Stimulated activated naive CD4-positive, alpha-beta T cell (primary cell): ENCODE measurements at regions not wholly inside any gene's neighbourhood (a gene's known extent, or its start where the extent isn't known, plus 50 kb on each side); places are given as distances from the start of the nearest gene placed in this dataset.
"Not testable (repeated sequence)": the region's sequence is repeated elsewhere in the genome, so short reads cannot be mapped to it uniquely, and the experiment has no call there.

Experiments
- DNase-seq, 6 experiments: peaks; one replicate each; lab custom pipeline; 2025; lab: John Stamatoyannopoulos, UW

DNA sequence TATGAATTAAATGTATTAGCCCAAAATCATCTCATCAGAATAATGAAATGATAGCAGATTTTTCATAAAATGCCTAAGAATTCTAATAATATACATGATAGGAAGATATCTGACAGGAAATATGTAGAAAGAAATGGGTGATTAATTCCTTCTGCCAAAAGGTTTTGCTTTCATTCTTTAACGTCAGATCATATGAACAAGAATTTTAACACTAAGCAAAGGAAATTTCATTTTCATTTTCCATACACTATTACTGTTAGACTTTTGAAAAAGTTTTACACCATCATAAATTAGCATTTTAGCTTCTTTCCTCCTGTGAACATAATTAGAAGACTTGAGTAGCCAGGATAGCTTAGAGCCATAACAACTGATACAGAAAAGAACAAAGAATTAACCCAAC is 1099.9 kb downstream of the NSUN3 start:
- no peak for DNase-seq

GRCh38 chr3:95167748-95168147 is 1104.9 kb downstream of the NSUN3 start:
- no peak for DNase-seq

GRCh38 chr3:95168526-95168925 is 1105.7 kb downstream of the NSUN3 start:
- no peak for DNase-seq

DNA sequence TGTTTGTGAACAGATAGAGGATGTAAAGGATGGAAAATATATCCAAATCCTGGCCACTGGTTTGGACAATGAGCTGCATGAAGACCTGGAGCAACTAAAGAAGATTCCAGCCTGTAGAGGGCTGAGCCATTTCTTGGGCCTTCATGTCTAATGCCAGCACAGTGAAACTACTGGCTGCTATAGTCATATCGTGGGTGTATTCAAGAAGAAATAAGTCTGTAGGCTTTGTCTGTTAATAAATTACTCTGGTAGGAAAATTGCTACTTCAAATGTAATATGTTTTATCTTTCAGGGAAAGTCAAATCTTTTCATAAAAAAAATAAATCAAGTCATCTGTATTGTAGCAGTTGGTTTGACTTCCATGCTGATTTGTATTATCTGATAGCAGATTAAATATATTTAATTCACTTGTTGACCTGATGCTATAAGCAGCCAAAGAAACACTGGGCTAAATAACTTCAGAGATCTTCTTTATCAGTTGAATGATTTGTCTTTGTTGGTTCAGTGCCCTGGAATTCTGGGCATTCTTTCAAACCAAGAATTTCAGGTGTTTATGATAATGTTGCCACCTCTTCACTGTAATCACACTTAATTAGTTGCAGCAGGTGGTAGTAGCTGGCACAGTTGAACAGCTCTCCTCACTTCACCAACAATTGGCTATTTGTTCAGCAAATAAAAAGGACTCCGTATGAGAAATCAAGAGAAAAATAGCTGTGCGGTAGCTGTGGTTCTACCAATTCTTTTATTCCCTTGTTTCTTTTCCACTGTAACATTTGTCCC is 1109.5 kb downstream of the NSUN3 start:
- no peak for DNase-seq

DNA sequence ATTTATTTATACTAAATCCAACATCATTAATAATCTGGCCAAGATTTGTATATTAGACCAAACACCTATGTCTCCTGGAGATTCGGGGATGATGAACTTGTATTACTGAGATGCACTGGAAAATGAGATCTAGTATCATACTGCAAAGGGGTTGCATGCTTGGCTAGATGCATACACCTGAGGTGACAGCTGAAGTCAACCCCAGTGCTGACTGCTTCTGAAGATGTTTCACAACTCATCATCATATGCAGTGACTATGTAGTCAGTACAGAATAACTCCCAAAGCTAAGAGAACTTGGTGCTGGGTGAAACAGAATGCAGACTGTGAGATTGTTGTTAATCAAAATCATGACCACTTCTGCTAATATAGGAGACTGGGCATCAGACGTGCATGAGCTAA is 1114.2 kb downstream of the NSUN3 start:
- no peak for DNase-seq

- no peak for DNase-seq
These were observed 1121.2 kb downstream of the NSUN3 start for GRCh38 chr3:95184038-95184437.

DNA sequence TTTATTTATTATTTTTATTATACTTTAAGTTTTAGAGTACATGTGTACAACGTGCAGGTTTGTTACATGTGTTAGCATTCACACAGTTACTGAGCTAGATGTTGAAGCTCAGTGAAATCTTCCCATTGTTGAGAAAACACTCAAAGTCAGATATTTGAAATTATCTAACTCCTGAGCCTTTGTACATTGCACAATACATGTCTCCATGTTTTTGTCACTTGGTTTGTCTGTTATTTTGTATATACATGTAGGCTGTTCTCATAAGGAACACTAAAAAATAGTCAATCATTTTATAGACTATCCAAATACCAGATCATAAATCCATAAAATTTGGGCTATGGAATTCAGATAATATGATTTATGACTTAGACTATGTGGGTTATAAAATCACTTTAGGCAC is 1126.5 kb downstream of the NSUN3 start:
- no peak for DNase-seq

- no peak for DNase-seq
These were observed 1134.8 kb downstream of the NSUN3 start for GRCh38 chr3:95197661-95198060.

DNA sequence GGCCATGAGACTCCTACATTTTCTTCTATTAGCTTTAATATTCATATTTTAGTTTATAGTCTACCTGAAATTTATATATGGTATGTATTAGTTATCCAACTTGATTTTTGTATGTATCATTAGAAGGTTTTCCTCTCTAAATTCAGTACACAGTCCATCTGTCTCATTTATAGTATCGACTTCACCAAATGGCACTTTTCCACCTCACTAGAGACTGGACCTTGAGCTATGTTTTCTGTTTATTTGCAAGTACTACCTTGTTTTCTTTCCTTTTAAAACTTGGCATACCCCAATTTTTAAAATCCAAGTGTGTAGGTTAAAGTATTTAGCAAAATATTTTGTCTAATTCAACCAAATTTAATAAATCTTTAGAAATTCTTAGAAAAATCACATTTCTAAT is 1137.5 kb downstream of the NSUN3 start:
- no peak for DNase-seq

- no peak for DNase-seq
These were observed 1148.0 kb downstream of the NSUN3 start for GRCh38 chr3:95210878-95211277.

- no peak for DNase-seq
These were observed 1149.3 kb downstream of the NSUN3 start for GRCh38 chr3:95212117-95212516.

GRCh38 chr3:95215437-95215957 is 1152.6 kb downstream of the NSUN3 start:
- DNase-seq, result no peak

DNA sequence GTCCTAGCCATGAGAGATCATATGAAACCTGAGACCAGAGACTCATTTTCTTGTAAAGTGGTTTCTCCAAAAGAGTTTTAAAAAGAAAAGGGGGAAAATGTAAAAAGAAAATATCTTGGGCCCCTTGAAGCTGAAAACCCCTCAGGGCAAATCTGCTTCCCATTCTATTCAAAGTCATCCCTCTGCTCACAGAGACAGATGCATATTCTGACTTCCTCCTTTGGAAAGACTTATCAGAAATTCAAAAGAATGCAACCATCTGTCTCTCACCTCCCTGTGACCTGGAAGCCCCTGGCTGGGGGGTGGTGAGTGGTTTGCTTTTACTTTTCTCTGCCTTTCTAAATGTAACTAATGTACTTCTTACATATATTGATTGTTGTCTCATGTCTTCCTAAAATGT is 1154.8 kb downstream of the NSUN3 start:
- DNase-seq, result no peak

- DNase-seq, result no peak
These were observed 1155.6 kb downstream of the NSUN3 start for GRCh38 chr3:95218484-95218883.

DNA sequence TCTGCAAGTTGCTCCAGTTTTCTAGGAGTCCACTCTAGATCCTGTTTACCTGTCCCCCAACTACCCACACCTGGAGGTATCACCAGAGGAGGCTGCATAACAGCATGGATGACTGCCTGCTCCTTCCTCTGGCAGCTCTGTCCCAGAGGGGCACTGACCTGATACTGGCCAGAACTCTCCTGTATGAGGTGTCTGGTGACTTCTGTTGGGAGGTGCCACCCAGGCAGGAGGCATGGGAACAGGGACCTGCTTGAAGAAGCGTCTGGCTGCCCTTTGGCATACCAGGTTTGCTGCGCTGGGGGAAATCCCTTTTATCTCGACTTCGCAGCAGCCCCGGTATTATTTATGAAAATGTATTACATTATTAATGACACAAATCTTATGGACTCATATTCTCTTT is 1163.6 kb downstream of the NSUN3 start:
- no peak for DNase-seq

GRCh38 chr3:95227092-95227491 is 1164.2 kb downstream of the NSUN3 start:
- DNase-seq, result no peak

DNA sequence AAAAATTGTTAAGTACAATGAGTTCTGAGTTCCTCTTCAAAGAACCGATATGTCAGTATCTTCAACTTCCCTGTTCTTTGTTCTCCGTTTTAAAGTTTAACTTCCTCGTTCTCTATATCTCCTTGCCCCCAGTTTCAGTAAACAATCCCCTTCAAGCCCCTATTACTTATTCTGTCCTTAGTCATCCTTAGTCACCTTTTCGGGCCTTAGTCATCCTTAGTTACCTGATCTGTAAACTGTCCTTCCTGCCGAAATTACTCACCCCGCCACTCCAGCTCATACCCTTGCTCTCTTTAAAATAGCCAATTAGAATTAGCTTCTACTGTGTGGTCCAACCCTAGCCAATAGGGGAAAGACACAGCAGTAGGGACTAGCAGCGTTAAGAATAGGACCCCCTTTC is 1165.6 kb downstream of the NSUN3 start:
- DNase-seq, result no peak

GRCh38 chr3:95235916-95236315 is 1173.1 kb downstream of the NSUN3 start:
- no peak for DNase-seq

DNA sequence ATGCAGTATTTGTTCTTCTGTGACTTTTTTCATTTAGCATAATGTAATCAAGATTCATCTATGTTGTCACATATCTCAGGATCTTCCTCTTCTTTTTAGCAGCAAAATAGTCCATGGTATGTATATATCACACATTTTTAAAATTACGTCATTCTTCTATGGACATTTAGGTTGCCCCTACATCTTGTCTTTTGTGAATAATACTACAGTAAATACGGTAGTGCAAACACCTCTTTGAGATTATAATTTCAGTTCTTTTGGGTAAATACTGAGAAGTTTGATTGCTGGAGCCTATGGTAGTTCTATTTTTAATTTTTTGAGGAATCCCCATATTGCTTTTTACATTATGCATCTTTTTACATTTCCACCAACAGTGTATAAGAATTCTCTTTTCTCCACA is 1174.9 kb downstream of the NSUN3 start:
- DNase-seq, result no peak

GRCh38 chr3:95240395-95240794 is 1177.5 kb downstream of the NSUN3 start:
- no peak for DNase-seq

DNA sequence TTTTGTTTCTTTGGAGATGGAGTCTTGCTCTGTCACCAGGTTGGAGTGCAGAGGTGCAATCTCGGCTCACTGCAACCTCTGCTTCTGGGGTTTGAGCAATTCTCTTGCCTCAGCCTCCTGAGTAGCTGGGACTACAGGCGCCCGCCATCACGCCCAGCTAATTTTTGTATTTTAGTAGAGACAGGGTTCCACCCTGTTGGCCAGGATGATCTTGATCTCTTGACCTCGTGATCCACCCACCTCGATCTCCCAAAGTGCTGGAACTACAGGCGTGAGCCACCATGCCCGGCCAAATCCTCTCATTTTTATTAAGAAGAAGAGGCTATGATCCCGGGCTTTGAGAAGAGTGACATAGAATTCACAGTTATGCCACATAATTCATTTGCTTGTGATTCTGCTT is 1178.4 kb downstream of the NSUN3 start:
- DNase-seq, result not testable (repeated sequence)

- no peak for DNase-seq
These were observed 1183.6 kb downstream of the NSUN3 start for GRCh38 chr3:95246413-95246812.

- DNase-seq, result no peak
These were observed 1191.2 kb downstream of the NSUN3 start for GRCh38 chr3:95254061-95254460.

GRCh38 chr3:95254758-95255157 is 1191.9 kb downstream of the NSUN3 start:
- no peak for DNase-seq
